GM03348 (cell line): ENCODE measurements at regions not wholly inside any gene's neighbourhood (a gene's known extent, or its start where the extent isn't known, plus 50 kb on each side); places are given as distances from the start of the nearest gene placed in this dataset.
"Not testable (repeated sequence)": the region's sequence is repeated elsewhere in the genome, so short reads cannot be mapped to it uniquely, and the experiment has no call there.

Source experiments
- DNase-seq: peaks from one replicate; pipeline ENCODE4 v3.0.0; 2012; ENCODE audit warnings: low spot score

DNA sequence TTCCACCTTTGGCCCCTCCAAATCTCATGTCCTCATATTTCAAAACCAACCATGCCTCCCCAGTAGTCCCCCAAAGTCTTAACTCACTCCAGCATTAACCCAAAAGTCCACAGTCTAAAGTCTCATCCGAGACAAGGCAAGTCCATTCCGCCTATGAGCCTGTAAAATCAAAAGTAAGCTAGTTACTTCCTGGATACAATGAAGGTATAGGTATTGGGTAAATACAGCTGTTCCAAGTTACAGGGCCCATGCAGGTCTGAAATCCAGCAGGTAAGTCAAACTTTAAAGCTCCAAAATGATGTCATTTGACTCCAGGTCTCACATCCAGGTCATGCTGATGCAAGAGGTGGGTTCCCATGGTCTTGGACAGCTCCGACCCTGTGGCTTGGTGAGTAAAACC is 1640.1 kb upstream of the LRRTM3 start:
- not testable (repeated sequence) for DNase-seq

DNA sequence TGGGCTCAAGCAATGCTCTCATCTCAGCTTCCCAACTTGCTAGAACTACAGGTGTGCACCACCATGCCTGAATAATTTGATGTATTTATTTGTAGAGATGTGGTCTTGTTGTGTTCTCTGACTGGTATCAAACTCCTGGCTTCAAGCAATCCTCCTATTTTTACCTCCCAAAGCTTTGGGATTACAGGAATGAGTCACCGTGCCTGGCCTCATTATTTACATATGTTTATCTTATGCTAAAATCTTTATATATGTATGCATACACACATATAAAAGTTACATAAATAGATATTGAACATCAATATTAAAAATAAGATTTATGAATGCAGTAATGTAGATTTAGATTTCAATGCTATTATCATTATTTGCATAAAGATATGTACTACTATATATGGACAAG is 1634.5 kb upstream of the LRRTM3 start:
- DNase-seq: no peak

DNA sequence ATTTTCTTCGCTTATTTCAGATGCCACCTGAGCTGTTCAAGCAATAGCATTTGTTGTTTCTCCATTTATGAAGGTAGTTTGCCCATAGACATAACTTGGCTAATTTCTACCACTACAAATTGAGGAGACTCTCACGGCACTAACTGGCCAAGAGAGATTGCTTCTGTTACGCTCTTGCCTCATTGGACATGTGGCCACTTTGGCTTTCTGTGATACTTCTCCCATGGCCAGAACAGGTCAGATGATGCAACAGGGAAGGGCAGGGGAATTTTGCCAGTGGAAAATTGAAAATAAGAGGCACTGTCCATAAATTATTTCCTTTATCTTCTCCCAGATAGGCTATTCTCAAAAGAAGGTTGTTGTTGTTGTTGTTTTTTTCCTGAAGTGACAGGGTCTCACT is 1633.3 kb upstream of the LRRTM3 start:
- DNase-seq: no peak

DNA sequence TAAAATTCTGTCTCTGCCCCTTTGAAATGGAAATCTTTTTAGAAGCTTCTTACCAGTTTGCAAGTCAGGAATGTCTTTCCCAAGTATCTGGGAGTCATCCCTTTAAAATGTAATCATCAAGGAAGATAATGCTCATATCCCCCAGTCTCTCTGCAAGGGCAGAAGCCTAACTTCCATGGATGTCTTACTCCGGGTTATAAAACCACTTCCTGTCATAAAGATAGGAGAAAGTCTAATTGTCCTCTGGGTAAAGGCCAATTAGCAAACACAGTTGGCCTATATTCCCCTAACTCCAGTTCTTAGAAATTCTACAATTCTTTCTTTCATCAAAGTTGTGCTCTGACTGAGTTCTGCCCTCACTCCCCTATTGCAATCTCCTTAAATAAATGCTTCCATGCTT is 1631.5 kb upstream of the LRRTM3 start:
- no peak for DNase-seq

DNA sequence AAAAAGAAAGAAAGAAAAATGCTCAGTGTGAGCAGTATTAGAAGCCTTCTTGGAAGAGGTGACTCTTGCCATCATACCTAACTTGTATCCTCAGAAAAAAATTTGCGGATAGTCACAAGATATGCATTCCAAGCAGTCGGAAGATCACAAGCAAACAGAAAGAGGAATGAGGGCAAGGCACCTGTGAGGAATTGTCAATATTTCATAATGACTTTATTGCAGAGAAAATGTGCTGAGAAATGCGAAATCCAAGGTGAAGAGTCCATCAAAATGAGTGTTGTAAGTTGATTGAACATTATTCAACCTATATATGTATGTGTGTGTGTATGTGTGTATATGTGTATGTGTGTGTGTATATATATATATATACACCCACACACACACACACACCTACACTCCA is 1624.7 kb upstream of the LRRTM3 start:
- no peak for DNase-seq

DNA sequence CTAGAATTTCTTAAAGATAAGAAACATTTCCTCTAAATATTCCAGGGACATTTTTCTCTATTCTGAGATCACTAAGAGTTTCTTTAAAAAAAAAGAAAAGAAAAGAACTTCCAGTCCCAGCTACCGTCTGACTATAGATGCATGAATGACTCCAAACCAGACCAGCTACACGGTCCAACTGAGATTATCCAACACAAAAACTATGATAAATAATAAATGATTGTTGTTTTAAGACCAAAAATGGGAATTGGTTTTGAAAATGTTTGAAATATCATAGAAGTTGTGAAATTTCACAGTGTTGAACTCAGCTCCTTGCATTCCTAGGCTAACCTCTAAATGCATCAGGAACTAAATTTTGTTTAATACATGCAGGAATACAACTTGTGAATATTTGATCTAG is 1619.6 kb upstream of the LRRTM3 start:
- DNase-seq: no peak

DNA sequence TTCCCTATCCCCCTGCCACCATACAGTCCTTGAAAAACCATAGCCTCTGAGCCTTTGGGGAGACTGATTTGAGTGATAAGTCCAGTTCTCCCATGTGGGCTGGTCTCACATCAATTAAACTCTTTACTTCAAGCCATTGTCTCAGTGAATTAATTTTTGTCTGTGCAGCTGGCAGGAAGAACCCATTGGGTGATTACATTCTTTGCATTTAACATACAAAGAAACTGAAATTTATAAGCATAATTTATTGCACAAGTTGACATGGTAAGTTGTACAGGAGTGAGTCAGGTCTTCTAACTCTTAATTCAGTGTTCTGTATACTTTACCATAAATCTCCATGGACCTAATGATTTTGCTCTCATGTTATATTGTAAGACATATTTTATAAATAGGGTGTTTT is 1613.0 kb upstream of the LRRTM3 start:
- no peak for DNase-seq

DNA sequence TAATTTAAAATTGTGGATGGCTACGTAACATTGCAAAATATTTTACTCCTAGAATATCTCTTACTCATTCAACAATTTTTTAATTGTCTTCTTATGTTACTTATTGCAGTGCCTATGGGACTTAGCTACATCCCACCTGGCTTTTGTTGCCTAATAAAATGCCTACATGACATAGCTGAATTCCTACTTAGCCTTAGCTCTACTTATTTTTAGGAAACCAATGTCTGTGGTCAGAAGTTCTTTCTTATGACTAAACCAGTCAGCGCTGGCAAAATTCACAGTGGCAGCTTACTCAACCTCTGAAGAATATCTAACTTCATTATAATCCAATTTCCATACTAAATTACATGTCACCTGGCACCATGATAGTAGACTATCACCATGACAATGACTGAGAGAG is 1612.4 kb upstream of the LRRTM3 start:
- no peak for DNase-seq

DNA sequence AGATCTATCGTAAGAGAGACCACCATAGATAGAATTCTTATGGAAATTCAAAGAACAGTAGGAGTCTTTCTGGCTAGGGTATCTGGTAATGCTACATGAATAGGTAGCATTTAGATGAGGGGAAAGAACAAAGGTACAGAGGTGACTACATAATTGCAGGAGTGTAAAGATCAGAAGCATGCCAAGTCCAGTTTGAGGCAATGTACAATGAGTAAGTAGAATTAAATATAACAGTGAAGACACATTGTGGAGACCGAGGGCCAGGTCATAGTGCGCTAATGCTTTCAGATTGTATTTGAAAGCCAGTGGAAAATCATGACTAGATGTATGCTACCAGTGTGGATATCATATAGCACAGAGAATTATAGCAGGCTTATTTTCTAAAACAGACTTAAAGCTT is 1611.6 kb upstream of the LRRTM3 start:
- DNase-seq: no peak

DNA sequence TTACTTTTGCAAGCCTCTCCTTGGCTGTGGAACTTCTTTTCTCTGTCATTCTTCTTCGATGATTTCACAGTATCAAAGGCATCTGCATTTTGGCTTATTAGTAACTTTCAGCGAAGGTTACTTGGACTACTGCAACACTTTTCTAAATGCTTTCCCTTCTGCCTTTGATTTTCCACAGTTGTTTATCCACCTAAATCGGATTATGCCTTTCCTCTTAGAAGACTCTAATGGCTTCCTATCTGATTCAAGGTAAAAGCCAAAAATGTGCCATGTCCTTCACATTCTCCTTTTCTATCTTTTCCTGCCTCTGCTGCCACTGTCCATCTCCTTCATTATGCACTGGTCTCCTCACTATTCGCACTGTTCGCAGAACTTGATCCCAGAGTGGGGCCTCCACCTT is 1606.3 kb upstream of the LRRTM3 start:
- DNase-seq: no peak

DNA sequence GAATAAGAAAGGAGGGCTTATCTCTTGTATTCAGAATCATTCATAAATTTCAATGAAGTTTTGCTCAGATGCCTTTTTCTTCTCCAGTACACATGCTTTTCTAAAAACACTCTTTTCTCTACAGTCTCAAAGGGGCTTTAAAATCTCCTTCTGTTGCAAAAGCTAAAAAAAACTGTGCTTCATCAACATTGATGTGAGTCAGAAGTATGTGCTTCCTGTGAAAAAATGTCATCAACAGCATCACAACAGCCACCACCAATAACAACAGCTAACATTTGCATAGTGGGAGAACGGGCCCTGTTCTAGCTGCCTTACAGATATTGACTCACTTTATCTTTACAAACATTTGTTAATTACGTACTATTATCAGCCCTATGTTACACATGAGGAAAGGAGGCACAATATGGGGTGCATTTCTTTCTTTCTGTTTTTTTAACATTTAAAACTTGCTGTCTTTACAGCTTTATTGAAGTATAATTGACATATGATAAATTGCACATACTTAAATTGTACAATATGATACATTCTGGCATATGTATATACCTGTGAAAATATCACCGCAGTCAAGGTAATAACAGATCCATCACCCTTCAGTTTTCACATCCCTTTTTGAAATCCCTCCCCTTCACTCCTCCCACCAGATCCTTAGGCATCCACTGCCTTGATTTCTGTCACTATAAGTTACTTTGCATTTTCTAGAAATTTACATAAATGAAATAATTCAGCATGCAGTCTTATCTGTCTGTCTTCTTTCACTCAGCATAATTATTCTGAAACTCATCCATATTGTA is 1605.4 kb upstream of the LRRTM3 start:
- no peak for DNase-seq

DNA sequence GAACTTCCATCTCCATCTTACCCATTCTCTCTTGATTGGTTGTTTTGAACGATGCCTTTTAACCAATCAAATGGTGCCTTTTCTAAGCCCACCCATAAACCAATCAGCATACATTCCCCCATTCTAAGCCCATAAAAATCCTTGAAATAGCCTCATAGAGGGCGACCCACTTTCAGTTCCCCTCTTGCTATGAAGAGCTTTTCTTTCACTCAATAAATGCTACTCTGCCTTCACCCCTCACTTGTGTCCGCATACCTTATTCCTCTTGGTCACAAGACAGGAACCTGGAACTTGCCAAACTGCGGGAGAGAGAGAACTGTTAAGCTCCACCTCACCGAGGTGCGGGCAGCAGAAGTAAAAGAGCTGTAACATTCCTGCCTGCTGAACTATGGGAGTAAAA is 1602.0 kb upstream of the LRRTM3 start:
- DNase-seq: no peak

DNA sequence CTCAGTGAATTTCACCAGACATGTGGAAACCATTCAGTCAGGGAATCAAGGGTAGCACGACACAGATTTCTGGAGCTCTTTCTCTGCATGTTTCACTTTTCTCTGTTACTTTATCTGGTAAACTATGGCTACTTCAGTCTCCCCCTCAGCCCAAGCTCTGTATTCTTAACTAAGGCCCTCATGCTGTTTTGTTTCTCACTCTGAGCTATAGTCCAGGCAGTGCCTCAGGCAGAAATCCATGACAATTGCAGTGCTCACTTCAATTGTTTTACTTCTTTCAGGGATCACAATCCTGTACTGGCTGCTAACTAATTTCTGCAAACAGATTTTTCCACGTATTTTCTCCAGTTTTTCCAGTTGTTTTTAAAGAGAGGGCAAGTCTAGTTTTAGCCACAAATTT is 1599.9 kb upstream of the LRRTM3 start:
- no peak for DNase-seq

DNA sequence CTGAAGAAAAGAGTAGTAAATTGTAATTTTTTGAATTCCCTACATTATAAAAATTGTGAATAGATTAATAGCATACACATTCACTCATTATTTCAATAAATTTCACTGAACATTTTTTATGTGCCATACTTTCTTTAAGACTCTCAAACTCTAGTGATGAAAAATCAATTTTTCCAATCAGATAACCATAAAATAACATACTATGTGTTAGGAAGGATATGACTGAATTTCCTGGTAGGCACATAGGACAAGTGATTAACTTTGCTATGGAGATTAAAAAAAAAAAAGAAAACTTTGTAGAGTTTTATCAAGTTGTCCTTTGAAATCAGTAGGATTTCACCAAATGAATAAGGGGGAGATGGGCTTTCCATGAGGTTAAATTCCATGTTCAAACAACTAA is 1597.3 kb upstream of the LRRTM3 start:
- no peak for DNase-seq

DNA sequence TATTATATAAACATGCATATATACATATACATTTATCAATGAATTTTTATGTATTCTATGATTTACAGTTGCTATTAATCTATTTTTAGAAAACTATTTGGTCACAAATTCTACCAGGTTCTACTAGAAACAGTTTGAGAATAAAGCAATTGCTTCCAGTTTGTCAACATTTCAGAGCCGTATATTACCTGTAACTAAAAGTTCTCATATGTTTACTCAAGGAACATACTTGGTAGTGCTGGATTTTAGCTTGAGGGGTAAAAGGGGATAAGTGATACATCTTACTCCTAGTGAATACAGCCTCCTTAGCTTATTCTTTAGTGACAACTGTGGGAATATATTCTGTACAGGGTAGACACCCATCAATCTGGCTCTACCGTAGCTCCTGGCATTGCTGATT is 1590.5 kb upstream of the LRRTM3 start:
- DNase-seq: no peak

DNA sequence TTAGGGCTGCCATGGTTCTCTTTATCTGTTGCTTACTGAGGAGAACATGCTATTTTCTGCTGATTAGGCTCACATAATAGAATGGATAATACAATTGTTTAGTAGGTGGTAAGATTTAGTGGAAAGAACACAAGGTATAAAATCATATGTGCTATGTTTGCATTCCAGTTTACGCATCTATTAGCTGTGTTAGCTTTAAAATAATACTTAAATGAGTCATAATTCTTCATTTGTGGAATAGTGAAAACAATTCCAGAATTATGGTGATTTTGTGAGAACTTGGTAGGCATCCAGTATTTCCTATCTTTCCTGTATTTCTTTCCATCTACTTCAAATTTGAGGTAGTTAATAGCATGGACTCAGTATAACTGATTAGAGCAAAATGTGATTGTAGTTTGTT is 1585.5 kb upstream of the LRRTM3 start:
- DNase-seq: no peak

DNA sequence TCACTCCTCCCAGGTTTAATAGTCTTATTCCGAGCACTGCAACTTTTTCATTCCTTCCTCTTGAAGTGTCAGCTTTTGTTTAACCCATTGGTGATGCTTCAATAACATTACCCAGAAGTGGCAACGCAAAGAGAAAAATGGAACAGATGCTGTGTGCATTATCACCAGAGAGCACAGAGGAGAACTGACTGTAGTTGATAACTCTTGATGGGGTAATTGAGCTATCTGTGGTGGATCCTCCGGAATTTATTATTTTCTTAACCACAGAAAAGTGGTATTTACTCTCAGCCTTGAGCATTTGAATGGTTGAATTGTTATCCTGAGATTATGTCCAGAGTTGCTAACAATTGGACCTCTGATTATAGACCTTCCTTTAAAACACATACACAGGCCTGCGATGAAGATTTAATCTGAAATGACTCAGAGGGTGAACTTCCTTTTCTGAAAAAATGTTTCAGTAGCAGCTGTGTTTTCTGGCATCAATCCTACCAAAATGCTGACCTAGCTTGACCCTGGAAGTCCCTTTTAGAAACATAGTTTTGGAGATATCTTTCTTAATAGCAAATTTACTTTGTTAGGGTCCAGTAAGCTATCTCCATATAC is 1584.4 kb upstream of the LRRTM3 start:
- DNase-seq: no peak

DNA sequence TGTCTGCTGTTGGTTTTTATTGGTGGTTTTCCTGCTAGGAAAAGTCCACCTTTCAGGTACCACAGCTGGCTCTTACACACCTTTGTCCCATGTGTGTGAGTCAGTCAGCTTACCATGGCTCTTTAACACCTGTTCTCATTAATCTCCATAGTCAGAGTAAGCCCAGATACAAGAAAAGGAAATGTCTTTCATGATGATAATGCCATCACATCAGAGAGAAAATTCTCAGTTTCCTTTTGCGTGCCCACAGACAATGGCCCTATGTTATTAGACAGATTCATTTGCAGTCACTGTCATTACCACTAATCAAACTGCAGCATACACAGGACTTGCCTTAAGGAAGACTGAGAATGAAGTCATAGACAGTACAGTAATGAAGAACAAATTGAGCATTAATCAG is 1583.6 kb upstream of the LRRTM3 start:
- no peak for DNase-seq

DNA sequence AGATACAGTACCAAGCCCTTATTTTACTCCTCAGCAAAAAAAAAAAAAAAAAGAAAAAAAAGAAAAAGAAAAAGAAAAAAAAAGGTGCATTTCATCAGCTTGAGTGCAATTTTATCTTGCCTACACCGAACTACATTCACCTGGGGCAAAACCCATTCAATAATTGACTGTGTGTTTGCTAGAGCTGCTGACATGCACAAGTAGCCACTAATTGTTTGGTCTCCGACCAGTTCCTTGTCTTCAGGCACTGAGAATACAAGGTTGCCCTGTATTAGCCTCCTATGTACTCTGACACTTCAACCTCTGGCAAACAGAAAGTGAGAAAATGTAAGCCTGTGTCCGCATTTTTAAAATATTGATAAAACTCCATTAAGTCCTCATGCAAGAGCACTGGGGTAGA is 1579.4 kb upstream of the LRRTM3 start:
- no peak for DNase-seq

DNA sequence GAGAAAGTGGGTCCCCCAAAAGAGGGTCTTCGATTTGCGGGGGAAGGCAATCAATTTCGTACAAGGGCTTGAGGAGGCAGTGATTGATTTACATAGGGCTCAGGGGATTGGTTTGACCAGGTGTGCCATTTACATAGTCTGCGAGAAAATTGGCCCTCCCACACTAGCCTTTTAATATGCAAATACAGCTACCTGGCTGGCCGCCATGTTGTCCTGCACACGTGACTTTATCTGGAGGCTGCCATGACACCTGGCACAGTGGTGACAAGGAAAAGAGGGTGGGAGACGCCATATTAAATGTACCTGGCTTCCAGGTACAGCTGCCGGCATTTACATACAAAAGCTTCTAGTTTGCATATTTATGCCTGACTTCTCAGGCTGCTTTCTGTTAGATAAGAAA is 1577.2 kb upstream of the LRRTM3 start:
- DNase-seq: no peak

DNA sequence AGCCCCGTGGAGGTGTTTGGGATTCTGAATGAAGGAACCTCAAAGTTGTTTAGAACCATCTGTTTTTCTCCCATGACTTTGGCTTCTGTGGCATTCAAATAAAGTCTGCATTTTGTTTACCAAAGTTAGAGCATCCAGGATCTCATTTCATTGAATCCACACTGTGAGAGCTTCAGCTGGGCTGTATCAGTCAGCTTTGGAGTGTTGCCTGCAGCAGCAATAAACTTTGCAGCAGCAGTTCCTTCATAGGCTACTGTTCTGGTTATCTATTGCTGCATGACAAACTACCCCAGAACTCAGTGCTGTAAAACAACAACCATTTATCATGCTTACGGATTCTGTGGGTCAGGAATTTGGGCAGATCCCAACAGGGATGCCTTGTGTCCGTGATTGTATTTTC is 1575.2 kb upstream of the LRRTM3 start:
- no peak for DNase-seq

DNA sequence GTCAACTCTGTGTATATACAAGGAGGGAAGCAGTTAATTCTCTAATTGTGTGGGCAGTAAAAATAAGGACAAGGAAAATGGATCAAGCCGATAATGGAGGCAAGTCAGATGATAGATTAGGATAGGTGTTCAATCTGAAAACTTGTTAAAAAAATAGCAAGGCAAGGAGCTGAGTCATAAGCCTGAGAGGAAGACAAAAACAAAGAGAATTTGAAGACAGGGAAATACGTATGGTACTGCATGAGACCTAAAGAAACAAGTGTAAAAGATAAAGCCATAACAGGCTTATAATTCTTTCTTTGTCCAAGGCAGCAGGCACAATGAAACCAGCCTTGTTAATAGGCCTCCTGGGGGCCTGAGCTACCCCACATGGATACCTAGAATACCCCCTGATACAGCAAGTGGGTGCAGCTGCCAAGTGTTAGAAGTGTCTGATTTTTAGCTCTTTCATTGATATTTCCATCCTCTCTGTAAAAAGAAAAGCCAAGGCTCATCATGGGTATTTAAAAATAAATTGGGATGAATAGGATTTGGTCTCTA is 1570.6 kb upstream of the LRRTM3 start:
- DNase-seq: no peak

DNA sequence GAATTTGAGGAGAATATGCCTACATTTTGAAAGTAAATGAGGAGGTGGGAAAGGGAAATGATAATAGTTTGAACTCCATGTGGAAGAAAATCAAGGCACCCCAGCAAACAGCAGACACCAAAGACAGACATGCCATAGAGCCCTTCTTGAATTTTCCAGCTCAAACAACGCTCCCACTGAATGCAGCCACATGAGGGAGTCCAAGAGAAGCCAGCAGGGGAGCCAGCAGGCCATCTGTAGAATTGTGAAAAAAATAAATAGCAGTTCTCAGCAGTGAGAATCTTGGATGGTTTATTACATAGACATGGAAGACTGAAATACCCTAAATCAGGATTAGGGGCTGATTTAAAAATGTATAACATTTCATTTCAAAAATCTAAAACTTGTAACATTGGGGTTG is 1567.3 kb upstream of the LRRTM3 start:
- DNase-seq: no peak

DNA sequence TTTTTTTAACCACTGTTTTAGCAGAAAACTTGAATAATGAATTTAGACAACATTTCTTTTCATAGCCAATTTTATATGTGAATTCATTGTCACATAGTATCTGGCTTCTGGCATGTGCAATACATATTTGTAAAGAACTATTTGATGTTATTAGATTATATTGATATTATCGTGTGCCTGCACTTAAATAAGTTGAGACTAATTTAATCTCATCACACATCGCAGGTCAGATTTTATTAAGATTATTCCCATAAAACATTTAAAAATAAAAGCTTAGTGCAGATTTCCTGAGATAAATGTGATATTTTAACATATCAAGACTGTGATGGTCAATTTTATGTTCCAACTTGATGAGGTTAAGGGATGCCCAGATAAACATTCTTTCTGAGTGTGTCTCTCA is 1565.3 kb upstream of the LRRTM3 start:
- no peak for DNase-seq
